Lower lobe of right lung (tissue), 2 donors: ENCODE measurements at regions not wholly inside any gene's neighbourhood (a gene's known extent, or its start where the extent isn't known, plus 50 kb on each side); places are given as distances from the start of the nearest gene placed in this dataset.

Source experiments
- ATAC-seq, 2 donors: fragments of 200-7000 bp; cut with Tn5 transposase; one replicate each; pipeline ENCODE4 v1.9.1; 2020 to 2022; ENCODE audit warnings: mild to moderate bottlenecking in 2 of 2, moderate library complexity in 2 of 2
- DNase-seq: peaks from one replicate; pipeline ENCODE4 v3.0.0-alpha.2; 2020
- H3K27ac ChIP-seq: fragments of 200-600 bp; one replicate; pipeline ENCODE4 v1.8.0; 2022
- H3K27me3 ChIP-seq: fragments of 200-600 bp; one replicate; pipeline ENCODE4 v1.8.0; 2022; ENCODE audit warnings: low read depth
- H3K36me3 ChIP-seq: fragments of 200-600 bp; one replicate; pipeline ENCODE4 v1.8.0; 2022; ENCODE audit warnings: mild to moderate bottlenecking
- H3K4me1 ChIP-seq: fragments of 200-600 bp; one replicate; pipeline ENCODE4 v1.8.0; 2022
- H3K4me3 ChIP-seq: fragments of 200-600 bp; one replicate; pipeline ENCODE4 v1.8.0; 2022; ENCODE audit warnings: mild to moderate bottlenecking
- H3K9me3 ChIP-seq: fragments of 200-600 bp; one replicate; pipeline ENCODE4 v1.8.0; 2022
- CTCF ChIP-seq: fragments of 200-600 bp; IDR thresholded peaks from one replicate; pipeline ENCODE4 v1.8.0; 2022; ENCODE audit warnings: antibody characterized with exemption, mild to moderate bottlenecking
- intact Hi-C: fragments of 100-400 bp; cut with DNase I; formaldehyde crosslinking; loops from one replicate; pipeline ENCODE4 v1.11.0; 2022
- donor health status: DM: no; HTN: yes; CAD: no; lungs with severe emphysema.

- TF ChIP-seq CTCF: no peak
- no peak for DNase-seq
Measured at GRCh38 chr10:120749072-120749471, 102.1 kb upstream of the WDR11 start.

GRCh38 chr10:120749856-120750566, 101.2 kb upstream of the WDR11 start:
- intact Hi-C loops: no loop called here
- no peaks in the 10 kb centered on the region for H3K36me3 ChIP-seq
- no peaks in the 10 kb centered on the region for H3K4me1 ChIP-seq
- TF ChIP-seq CTCF: no peak
- H3K27me3 ChIP-seq: no peaks in the 10 kb centered on the region
- no peak overlapping the region for H3K4me3 ChIP-seq
- ATAC-seq (peak; percentile 77 to 89), DNase-seq (no peak)
- no peak overlapping the region for H3K27ac ChIP-seq
- H3K9me3 ChIP-seq: no peaks in the 10 kb centered on the region

More at GRCh38 chr10:120749072-120749471, 102.1 kb upstream of the WDR11 start:
- no peaks in the 10 kb centered on the region for H3K27me3 ChIP-seq
- H3K9me3 ChIP-seq: no peaks in the 10 kb centered on the region
- intact Hi-C loops: no loop called here
- no peaks in the 10 kb centered on the region for H3K4me1 ChIP-seq
- ATAC-seq: no peak
- no peak overlapping the region for H3K27ac ChIP-seq
- no peak overlapping the region for H3K4me3 ChIP-seq
- H3K36me3 ChIP-seq: no peaks in the 10 kb centered on the region

DNA sequence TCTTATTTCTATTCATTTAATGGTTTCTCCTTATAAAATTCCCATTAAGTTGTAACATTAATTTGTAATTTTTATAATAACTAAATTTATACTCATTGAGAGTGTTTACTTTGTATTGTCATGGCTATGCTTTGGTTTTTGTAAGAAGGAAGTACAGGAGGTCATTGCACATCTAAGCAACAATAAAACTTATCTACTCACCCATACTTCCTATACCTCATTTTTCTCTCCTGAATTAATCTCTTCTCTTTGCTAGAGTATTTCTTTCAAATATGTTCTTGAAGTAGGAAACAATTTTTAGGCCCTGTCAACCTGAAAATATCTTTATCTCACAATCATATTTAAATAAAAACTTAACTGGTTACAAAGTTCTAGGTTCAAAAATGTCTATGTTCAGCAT, 95.4 kb upstream of the WDR11 start:
- Histone ChIP-seq H3K27ac (no peak overlapping the region), H3K4me1 (no peaks in the 10 kb centered on the region), H3K4me3 (no peak overlapping the region), H3K36me3 (no peaks in the 10 kb centered on the region), H3K9me3 (no peaks in the 10 kb centered on the region), H3K27me3 (no peaks in the 10 kb centered on the region)
- DNase-seq (no peak), ATAC-seq (no peak)
- no peak for TF ChIP-seq CTCF
- intact Hi-C loops: no loop called here

DNA sequence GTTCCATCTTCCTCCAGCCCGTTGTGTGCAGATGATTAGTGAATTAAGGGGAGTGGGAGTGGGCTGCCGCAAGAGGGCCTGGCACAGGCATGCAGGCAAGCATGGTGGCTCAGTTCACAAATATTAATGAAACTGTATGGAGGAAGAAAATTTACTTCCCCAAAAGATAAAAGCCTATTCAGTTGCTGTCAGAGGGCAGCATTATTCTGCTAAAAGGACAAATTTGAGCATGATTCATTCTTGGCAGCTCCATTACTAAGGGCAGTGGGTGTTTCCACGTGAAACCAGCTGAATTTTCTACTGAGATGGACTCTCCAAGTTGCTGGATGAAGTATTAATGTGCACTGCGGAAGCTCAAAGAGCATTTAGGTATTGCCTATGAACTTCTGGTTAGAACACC, 90.9 kb upstream of the WDR11 start:
- no peak for TF ChIP-seq CTCF
- ATAC-seq (peak; percentile 14 to 51), DNase-seq (no peak)
- Histone ChIP-seq H3K27ac (no peak overlapping the region), H3K36me3 (no peaks in the 10 kb centered on the region), H3K4me3 (no peak overlapping the region), H3K27me3 (no peaks in the 10 kb centered on the region), H3K4me1 (no peaks in the 10 kb centered on the region), H3K9me3 (no peaks in the 10 kb centered on the region)
- intact Hi-C loops: no loop called here

DNA sequence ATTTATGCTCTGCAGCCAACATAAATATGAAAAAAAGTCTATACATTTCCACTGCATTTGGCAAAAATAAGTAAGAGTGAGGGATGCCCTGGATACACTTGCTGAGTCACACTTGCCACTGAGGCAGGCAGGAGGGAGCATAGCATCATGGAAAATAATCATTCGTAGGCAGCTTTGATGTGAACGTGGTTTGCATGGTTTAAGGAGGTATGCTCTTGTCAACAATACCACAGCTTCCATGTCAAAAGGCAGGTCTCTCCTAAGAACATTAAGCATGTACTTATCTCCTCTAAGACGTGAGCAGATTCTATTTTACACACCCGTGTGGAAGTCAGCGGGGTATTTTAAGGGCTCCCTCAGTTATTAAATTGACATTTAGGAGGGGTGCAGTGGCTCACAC, 89.2 kb upstream of the WDR11 start:
- intact Hi-C loops: no loop called here
- TF ChIP-seq CTCF: no peak

More for the DNA sequence above, 89.2 kb upstream of the WDR11 start:
- no peaks in the 10 kb centered on the region for H3K4me1 ChIP-seq
- no peak for DNase-seq
- H3K9me3 ChIP-seq: no peaks in the 10 kb centered on the region
- H3K27me3 ChIP-seq: no peaks in the 10 kb centered on the region
- H3K4me3 ChIP-seq: no peak overlapping the region
- ATAC-seq: no peak
- no peaks in the 10 kb centered on the region for H3K36me3 ChIP-seq
- no peak overlapping the region for H3K27ac ChIP-seq
